Right lobe of liver (tissue), 6 donors: ENCODE measurements at regions not wholly inside any gene's neighbourhood (a gene's known extent, or its start where the extent isn't known, plus 50 kb on each side); places are given as distances from the start of the nearest gene placed in this dataset.

Experiments used
- ATAC-seq, 4 donors: fragments of 200-7000 bp; cut with Tn5 transposase; one replicate each; pipeline ENCODE4 v1.9.1; 2020; ENCODE audit warnings: mild to moderate bottlenecking in 4 of 4, moderate library complexity in 4 of 4
- DNase-seq, 3 donors: peaks; one replicate each; pipeline ENCODE4 v3.0.0-alpha.2; 2020
- H3K27ac ChIP-seq, 3 donors: fragments of 200-600 bp; one replicate each; pipeline ENCODE4 v1.8.0; 2022
- H3K27me3 ChIP-seq, 2 donors: fragments of 200-600 bp; one replicate each; pipeline ENCODE4 v1.8.0; 2022
- H3K36me3 ChIP-seq, 4 donors: fragments of 200-600 bp; sonication (generic) in 1 of 4; one replicate each; pipeline versions ENCODE4 v1.5.1 to v1.8.0; 2017 to 2022; ENCODE audit warnings: control low read depth in 1 of 4
- H3K4me1 ChIP-seq, 4 donors: fragments of 200-600 bp; sonication (generic) in 1 of 4; one replicate each; pipeline versions ENCODE4 v1.5.1 to v1.8.0; 2017 to 2022; ENCODE audit warnings: control low read depth in 1 of 4
- H3K4me3 ChIP-seq, 3 donors: fragments of 200-600 bp; one replicate each; pipeline ENCODE4 v1.8.0; 2022
- H3K9me3 ChIP-seq, 4 donors: fragments of 200-600 bp; sonication (generic) in 1 of 4; one replicate each; pipeline versions ENCODE4 v1.5.1 to v1.8.0; 2017 to 2022; ENCODE audit warnings: control low read depth in 1 of 4
- POLR2A ChIP-seq: fragments of 450-650 bp; IDR thresholded peaks from one replicate; pipeline ENCODE4 v1.6.1; 2017; ENCODE audit warnings: antibody characterized with exemption, mild to moderate bottlenecking
- WGBS: methylation state at CpG from one replicate; pipeline ENCODE4 v1.1.6; 2018; ENCODE audit warnings: low coverage, low lambda C conversion rate; ENCODE audit not compliant: insufficient coverage; ENCODE audit errors: missing lambda C conversion rate; 5-methylcytosine and 5-hydroxymethylcytosine counted together
- intact Hi-C, 2 donors: fragments of 100-400 bp; cut with DNase I; formaldehyde crosslinking; loops; one replicate each; pipeline versions ENCODE4 v1.11.2 to v1.14.1; 2022
- TF ChIP-seq, protein P1 (sequence below), 4 donors: fragments of 200-600 bp in 3 of 4; fragments of 450-650 bp in 1 of 4; IDR thresholded peaks; one replicate each; pipeline versions ENCODE4 v1.5.1 to v1.8.0; 2016 to 2022; ENCODE audit warnings: antibody characterized with exemption in 4 of 4, mild to moderate bottlenecking in 2 of 4
- donor health status: DM: no; HTN: yes; CAD: no.
- donor health status: DM: no; HTN: no; CAD: no.
- donor health status: DM: no; HTN: no; CAD: no.
- donor health status: DM: no; HTN: yes; CAD: no.
- donor health status: DM: no; HTN: yes; CAD: no.

DNA sequence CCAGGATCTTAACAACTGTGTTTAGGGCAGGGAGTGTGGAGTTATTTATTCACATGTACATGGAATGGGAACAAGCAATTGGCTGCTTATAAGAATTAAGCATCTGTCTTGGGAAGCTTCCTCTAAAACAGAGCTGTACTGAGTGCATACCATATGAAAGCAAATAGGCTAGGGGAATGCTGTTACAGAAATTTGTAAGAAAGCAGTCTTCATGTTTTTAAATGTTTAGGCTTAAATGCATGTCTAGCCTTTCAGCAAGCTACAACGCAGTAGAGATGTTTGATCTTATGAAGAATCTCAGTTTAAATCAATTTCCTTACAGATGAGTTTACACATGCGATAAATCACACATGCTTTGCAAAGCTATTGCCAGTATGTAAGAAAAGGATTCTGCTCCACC, 123.1 kb upstream of the MID1 start:
- WGBS, result 79% methylated on average over 2 of the region's 2 CpGs
- Histone ChIP-seq H3K27me3 (no peaks in the 10 kb centered on the region), H3K36me3 (no peaks in the 10 kb centered on the region), H3K4me1 (no peaks in the 10 kb centered on the region), H3K9me3 (no peaks in the 10 kb centered on the region), H3K27ac (no peak overlapping the region), H3K4me3 (no peak overlapping the region)
- ATAC-seq (no peak), DNase-seq (no peak)
- intact Hi-C loops, result no loop called here
- no peak for TF ChIP-seq POLR2A

DNA sequence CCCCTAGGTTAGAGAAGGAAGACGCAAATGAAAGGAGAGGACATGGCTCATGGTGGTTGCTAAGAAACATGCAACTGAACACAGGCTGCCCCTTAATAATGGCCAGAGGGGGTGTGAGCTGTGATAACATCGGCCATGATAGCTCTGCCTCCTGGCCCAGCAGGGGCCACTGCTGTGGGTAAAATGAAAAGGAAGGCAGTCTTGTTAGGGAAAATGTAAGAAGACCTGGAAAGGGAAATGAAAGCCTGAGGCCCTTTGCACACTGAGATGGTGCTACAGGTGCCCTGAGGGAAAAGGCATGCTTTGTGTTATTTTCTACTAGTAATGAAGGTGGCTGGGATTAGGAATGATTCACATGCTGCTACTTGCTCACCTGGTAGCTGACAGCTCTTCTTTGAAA, 123.6 kb upstream of the MID1 start:
- WGBS, result 37% methylated on average over 2 of the region's 2 CpGs
- H3K27ac ChIP-seq, result no peak overlapping the region
- TF ChIP-seq, protein P1, sequence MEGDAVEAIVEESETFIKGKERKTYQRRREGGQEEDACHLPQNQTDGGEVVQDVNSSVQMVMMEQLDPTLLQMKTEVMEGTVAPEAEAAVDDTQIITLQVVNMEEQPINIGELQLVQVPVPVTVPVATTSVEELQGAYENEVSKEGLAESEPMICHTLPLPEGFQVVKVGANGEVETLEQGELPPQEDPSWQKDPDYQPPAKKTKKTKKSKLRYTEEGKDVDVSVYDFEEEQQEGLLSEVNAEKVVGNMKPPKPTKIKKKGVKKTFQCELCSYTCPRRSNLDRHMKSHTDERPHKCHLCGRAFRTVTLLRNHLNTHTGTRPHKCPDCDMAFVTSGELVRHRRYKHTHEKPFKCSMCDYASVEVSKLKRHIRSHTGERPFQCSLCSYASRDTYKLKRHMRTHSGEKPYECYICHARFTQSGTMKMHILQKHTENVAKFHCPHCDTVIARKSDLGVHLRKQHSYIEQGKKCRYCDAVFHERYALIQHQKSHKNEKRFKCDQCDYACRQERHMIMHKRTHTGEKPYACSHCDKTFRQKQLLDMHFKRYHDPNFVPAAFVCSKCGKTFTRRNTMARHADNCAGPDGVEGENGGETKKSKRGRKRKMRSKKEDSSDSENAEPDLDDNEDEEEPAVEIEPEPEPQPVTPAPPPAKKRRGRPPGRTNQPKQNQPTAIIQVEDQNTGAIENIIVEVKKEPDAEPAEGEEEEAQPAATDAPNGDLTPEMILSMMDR (IDR thresholded peaks at IDR 0.05), result no peak
- no peak for TF ChIP-seq POLR2A
- H3K4me1 ChIP-seq, result no peaks in the 10 kb centered on the region
- no peaks in the 10 kb centered on the region for H3K36me3 ChIP-seq
- ATAC-seq (no peak), DNase-seq (no peak)
- intact Hi-C loops, result no loop called here
- H3K27me3 ChIP-seq, result no peaks in the 10 kb centered on the region
- H3K9me3 ChIP-seq, result no peaks in the 10 kb centered on the region
- H3K4me3 ChIP-seq, result no peak overlapping the region

DNA sequence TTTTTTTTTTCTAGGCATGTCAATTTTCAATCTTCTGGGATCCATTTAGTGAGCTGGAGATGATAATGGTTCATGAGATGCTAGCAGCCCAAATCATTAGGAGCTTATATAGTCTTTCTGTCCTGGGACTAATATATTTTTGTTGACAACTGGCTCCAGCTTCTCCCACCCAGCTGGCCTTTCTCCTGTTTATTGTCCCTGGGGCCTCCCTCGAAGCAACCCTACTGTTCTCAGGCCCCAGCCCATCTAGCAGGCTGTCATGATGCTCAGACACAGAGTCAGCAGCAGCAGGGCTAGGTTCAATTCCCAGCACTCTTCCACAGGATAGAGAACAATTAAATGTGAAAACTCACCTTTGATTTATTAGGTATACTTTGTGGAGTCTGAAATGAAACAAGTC, 127.6 kb upstream of the MID1 start:
- no peak for ATAC-seq
- intact Hi-C loops, result no loop called here

DNA sequence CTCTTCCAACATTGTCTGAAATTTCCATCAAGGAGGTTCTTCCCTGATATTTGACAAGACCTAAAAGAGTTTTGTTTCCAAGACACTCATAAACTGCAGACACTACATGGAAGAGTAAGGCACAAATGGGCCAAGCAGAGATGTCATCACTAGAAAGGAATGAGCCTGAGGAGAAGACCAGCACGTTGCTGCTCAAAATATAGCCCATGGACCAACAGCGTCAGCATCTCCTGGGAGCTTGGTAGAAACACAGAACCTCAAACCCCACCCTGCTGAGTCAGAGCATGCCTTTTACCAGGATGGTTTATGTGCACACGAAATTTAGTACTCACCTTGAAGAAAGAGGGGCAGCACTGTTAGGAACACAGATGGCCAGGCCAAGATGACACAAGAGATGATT, 128.7 kb upstream of the MID1 start:
- Histone ChIP-seq H3K36me3 (no peaks in the 10 kb centered on the region), H3K27me3 (no peaks in the 10 kb centered on the region), H3K4me1 (no peaks in the 10 kb centered on the region), H3K27ac (no peak overlapping the region), H3K9me3 (no peaks in the 10 kb centered on the region), H3K4me3 (no peak overlapping the region)
- no peak for TF ChIP-seq POLR2A
- TF ChIP-seq, protein P1 (IDR thresholded peaks at IDR 0.05), result no peak
- 55% methylated on average over 3 of the region's 3 CpGs for WGBS
- ATAC-seq (no peak), DNase-seq (no peak)
- intact Hi-C loops, result no loop called here

More for the DNA sequence above, 127.6 kb upstream of the MID1 start:
- no peak for DNase-seq
- H3K4me1 ChIP-seq, result no peaks in the 10 kb centered on the region
- no peaks in the 10 kb centered on the region for H3K36me3 ChIP-seq
- H3K27ac ChIP-seq, result no peak overlapping the region
- H3K9me3 ChIP-seq, result no peaks in the 10 kb centered on the region
- 42% methylated on average over 1 of the region's 1 CpG for WGBS
- no peak for TF ChIP-seq POLR2A
- TF ChIP-seq, protein P1 (IDR thresholded peaks at IDR 0.05), result no peak
- H3K4me3 ChIP-seq, result no peak overlapping the region
- H3K27me3 ChIP-seq, result no peaks in the 10 kb centered on the region

DNA sequence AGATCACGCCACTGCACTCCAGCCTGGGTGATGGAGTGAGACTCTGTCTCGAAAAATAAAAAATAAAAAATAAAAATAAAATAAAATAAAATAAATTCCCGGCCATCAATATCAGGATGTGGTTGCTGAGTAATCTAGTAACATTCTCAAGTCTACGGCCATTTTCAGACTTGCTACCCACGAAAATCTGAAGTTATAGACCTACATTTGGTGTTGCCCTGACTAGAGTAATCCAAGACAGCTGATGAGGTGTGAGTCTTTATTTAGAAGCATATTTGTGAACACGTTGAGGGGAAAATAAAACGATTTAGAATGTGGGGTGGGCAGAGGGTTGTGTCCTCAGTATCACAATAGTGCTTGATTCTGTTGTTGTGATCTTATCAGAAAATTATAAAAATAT, 130.2 kb upstream of the MID1 start:
- WGBS, result 39% methylated on average over 7 of the region's 7 CpGs
- no peaks in the 10 kb centered on the region for H3K4me1 ChIP-seq
- H3K9me3 ChIP-seq, result no peaks in the 10 kb centered on the region
- intact Hi-C loops, result no loop called here
- H3K27me3 ChIP-seq, result no peaks in the 10 kb centered on the region
- H3K36me3 ChIP-seq, result no peaks in the 10 kb centered on the region
- no peak overlapping the region for H3K4me3 ChIP-seq
- no peak for DNase-seq
- no peak for ATAC-seq
- H3K27ac ChIP-seq, result no peak overlapping the region
- no peak for TF ChIP-seq POLR2A
- TF ChIP-seq, protein P1 (IDR thresholded peaks at IDR 0.05), result no peak
